Vagina (tissue), 2 donors: ENCODE measurements at regions not wholly inside any gene's neighbourhood (a gene's known extent, or its start where the extent isn't known, plus 50 kb on each side); places are given as distances from the start of the nearest gene placed in this dataset.

Source experiments
- CTCF ChIP-seq, 3 experiments: fragments of 450-650 bp in 2 of 3; fragments of 200-600 bp in 1 of 3; sonication (generic) in 1 of 3; IDR thresholded peaks; one replicate each; pipeline ENCODE4 v1.5.1; 2017 to 2019; ENCODE audit warnings: antibody characterized with exemption in 3 of 3, mild to moderate bottlenecking in 2 of 3, moderate library complexity in 2 of 3
- POLR2A ChIP-seq, 2 donors: fragments of 450-650 bp; IDR thresholded peaks; one replicate each; pipeline ENCODE4 v1.6.1; 2017; ENCODE audit warnings: antibody characterized with exemption in 2 of 2, mild to moderate bottlenecking in 2 of 2, moderate library complexity in 2 of 2
- POLR2AphosphoS5 ChIP-seq, 2 donors: sonication (generic); formaldehyde crosslinking; IDR thresholded peaks; one replicate each; pipeline ENCODE4 v1.9.0; 2017; ENCODE audit warnings: antibody characterized with exemption in 2 of 2, mild to moderate bottlenecking in 2 of 2, low read depth in 1 of 2; ENCODE audit not compliant: insufficient read depth in 1 of 2

GRCh38 chr4:17020901-17021300 is 122.5 kb upstream of the LDB2 start:
- TF ChIP-seq POLR2A (IDR thresholded peaks at IDR 0.05) (no peak), CTCF (IDR thresholded peaks at IDR 0.05) (no peak), POLR2AphosphoS5 (IDR thresholded peaks at IDR 0.05; ENCODE audit: insufficient read depth in 1 of 2, low read depth in 1 of 2) (no peak)
